ENCODE measurements at regions not wholly inside any gene's neighbourhood (a gene's known extent, or its start where the extent isn't known, plus 50 kb on each side); places are given as distances from the start of the nearest gene placed in this dataset.

DNA sequence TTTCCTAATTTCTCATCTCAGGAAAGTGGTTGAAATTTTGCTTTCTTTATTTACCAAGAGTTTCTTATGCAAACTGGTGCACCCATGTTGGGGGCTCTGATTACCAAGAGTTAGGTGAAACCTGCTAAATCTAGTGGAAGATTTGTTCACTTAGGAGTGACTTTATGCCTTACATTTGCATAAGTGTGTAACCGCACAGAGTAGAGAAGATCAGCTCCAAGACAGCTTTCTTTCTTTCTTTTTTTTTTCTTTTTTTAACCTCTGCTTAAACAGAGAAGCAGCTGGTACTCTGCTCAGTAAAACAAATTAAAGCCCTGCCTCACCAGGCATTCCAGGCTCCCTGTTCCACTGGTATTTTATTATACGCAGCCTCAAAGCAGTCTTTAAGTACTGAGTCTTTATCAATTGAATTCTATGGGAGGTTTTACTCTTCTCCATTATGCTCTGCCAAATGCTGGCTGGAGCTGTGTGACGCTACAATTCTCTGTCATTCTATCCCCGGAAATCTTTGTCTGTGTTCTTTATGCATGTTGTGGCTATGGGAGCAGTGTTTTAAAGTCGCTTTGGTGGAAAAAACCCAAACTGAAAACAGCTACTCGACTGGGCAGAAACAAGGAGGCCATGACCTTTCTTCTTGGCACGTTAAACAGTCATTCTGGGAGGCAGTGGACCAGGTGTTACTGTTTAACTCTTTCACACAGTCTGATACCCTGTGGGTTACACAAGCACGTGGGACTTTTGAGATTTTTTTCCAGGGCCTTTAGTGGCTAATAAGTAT is 55.2 kb upstream of the GBE1 start:
- TF ChIP-seq, protein P1, sequence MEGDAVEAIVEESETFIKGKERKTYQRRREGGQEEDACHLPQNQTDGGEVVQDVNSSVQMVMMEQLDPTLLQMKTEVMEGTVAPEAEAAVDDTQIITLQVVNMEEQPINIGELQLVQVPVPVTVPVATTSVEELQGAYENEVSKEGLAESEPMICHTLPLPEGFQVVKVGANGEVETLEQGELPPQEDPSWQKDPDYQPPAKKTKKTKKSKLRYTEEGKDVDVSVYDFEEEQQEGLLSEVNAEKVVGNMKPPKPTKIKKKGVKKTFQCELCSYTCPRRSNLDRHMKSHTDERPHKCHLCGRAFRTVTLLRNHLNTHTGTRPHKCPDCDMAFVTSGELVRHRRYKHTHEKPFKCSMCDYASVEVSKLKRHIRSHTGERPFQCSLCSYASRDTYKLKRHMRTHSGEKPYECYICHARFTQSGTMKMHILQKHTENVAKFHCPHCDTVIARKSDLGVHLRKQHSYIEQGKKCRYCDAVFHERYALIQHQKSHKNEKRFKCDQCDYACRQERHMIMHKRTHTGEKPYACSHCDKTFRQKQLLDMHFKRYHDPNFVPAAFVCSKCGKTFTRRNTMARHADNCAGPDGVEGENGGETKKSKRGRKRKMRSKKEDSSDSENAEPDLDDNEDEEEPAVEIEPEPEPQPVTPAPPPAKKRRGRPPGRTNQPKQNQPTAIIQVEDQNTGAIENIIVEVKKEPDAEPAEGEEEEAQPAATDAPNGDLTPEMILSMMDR (IDR thresholded peaks at IDR 0.05): no peak
- TF ChIP-seq POLR2A (IDR thresholded peaks at IDR 0.05): no peak

Data from upper lobe of left lung (tissue), 4 donors.